ENCODE measurements at regions not wholly inside any gene's neighbourhood (a gene's known extent, or its start where the extent isn't known, plus 50 kb on each side); places are given as distances from the start of the nearest gene placed in this dataset.

DNA sequence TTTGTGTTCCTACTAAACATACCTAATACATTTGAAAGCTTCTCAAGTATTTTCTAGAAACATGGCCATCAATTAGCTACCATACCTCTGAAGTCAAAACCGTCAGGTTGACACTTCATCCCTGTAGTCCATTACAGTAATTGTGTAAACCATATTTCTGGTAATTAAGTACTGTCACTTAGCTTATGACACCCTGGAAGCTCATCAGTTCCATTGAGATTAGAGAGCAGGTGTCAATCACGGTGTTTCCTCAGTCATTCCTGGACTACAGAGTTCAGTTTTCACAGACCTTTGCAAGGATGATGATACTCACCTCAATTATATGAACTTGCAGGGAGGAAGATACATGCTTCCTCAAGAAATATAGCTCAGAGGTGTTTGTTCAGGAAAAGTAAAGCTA is 552.0 kb downstream of the SI start (continued):
- TF ChIP-seq, protein P1, sequence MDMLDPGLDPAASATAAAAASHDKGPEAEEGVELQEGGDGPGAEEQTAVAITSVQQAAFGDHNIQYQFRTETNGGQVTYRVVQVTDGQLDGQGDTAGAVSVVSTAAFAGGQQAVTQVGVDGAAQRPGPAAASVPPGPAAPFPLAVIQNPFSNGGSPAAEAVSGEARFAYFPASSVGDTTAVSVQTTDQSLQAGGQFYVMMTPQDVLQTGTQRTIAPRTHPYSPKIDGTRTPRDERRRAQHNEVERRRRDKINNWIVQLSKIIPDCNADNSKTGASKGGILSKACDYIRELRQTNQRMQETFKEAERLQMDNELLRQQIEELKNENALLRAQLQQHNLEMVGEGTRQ (IDR thresholded peaks at IDR 0.05; ENCODE audit: borderline replicate concordance, low read depth, low read length), result no peak

DNA sequence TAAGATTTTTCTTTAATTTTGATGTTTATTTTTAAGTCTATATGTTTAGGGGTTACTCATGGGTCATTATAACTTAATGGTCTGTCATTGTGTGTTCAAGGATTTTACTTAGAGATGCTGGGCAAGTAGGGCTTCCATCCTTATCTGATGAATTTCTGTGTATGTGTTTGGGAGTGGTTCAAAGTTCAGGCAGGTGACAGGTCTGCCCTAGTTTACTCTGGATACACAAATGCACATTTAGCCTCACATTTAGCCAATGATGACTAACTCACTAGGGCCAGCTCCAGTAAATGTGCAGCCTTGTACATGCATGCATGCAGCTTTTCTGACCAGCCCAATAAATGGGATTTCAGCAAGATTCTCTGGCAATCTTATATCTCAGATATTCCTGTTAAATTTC is 554.1 kb downstream of the SI start:
- H4K20me1 ChIP-seq (ENCODE audit: insufficient read depth), result no peaks in the 10 kb centered on the region
- no peak overlapping the region for H3K4me2 ChIP-seq
- no peak overlapping the region for H3K4me3 ChIP-seq (ENCODE audit: low read depth in 2 of 2, low read length in 1 of 2)
- no peaks in the 10 kb centered on the region for H3K79me2 ChIP-seq (ENCODE audit: insufficient read depth)
- ChIA-PET CTCF (no interaction called here), POLR2A (no interaction called here)
- no peaks in the 10 kb centered on the region for H3K27me3 ChIP-seq (ENCODE audit: insufficient read depth)
- no peak overlapping the region for H2AFZ ChIP-seq (ENCODE audit: low read depth)
- no peaks in the 10 kb centered on the region for H3K4me1 ChIP-seq (ENCODE audit: control insufficient read depth in 1 of 2, insufficient read depth in 2 of 2, low read depth in 1 of 2, low read length in 1 of 2)
- H3K27ac ChIP-seq (ENCODE audit: low read depth in 2 of 2, low read length in 1 of 2), result no peak overlapping the region
- H3K9me3 ChIP-seq, result no peaks in the 10 kb centered on the region
- H3K36me3 ChIP-seq (replicated peaks in 1 of 2; ENCODE audit: control insufficient read depth in 1 of 2, insufficient read depth in 2 of 2, low read length in 1 of 2), result no peaks in the 10 kb centered on the region
- H3K9ac ChIP-seq, result no peak overlapping the region
- DNase-seq, result no peak
- TF ChIP-seq, protein P2, sequence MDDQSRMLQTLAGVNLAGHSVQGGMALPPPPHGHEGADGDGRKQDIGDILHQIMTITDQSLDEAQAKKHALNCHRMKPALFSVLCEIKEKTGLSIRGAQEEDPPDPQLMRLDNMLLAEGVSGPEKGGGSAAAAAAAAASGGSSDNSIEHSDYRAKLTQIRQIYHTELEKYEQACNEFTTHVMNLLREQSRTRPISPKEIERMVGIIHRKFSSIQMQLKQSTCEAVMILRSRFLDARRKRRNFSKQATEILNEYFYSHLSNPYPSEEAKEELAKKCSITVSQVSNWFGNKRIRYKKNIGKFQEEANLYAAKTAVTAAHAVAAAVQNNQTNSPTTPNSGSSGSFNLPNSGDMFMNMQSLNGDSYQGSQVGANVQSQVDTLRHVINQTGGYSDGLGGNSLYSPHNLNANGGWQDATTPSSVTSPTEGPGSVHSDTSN (IDR thresholded peaks at IDR 0.05), result no peak
- TF ChIP-seq RAD21 (IDR thresholded peaks at IDR 0.05; ENCODE audit: low read length) (no peak), POLR2AphosphoS5 (IDR thresholded peaks at IDR 0.05; ENCODE audit: low read depth, low read length) (no peak), MEF2A (IDR thresholded peaks at IDR 0.05; ENCODE audit: borderline replicate concordance, low read depth) (no peak), NRF1 (IDR thresholded peaks at IDR 0.05; ENCODE audit: low read depth, low read length) (no peak), YY1 (IDR thresholded peaks at IDR 0.05; ENCODE audit: low read depth) (no peak)
- TF ChIP-seq, protein P1 (IDR thresholded peaks at IDR 0.05; ENCODE audit: borderline replicate concordance, low read depth, low read length), result no peak
- TF ChIP-seq, protein P3, sequence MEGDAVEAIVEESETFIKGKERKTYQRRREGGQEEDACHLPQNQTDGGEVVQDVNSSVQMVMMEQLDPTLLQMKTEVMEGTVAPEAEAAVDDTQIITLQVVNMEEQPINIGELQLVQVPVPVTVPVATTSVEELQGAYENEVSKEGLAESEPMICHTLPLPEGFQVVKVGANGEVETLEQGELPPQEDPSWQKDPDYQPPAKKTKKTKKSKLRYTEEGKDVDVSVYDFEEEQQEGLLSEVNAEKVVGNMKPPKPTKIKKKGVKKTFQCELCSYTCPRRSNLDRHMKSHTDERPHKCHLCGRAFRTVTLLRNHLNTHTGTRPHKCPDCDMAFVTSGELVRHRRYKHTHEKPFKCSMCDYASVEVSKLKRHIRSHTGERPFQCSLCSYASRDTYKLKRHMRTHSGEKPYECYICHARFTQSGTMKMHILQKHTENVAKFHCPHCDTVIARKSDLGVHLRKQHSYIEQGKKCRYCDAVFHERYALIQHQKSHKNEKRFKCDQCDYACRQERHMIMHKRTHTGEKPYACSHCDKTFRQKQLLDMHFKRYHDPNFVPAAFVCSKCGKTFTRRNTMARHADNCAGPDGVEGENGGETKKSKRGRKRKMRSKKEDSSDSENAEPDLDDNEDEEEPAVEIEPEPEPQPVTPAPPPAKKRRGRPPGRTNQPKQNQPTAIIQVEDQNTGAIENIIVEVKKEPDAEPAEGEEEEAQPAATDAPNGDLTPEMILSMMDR (IDR thresholded peaks at IDR 0.05), result no peak
- no peaks in the 10 kb centered on the region for H3F3A ChIP-seq (replicated peaks; ENCODE audit: insufficient read depth)
- no peaks in the 10 kb centered on the region for H3K9me2 ChIP-seq

DNA sequence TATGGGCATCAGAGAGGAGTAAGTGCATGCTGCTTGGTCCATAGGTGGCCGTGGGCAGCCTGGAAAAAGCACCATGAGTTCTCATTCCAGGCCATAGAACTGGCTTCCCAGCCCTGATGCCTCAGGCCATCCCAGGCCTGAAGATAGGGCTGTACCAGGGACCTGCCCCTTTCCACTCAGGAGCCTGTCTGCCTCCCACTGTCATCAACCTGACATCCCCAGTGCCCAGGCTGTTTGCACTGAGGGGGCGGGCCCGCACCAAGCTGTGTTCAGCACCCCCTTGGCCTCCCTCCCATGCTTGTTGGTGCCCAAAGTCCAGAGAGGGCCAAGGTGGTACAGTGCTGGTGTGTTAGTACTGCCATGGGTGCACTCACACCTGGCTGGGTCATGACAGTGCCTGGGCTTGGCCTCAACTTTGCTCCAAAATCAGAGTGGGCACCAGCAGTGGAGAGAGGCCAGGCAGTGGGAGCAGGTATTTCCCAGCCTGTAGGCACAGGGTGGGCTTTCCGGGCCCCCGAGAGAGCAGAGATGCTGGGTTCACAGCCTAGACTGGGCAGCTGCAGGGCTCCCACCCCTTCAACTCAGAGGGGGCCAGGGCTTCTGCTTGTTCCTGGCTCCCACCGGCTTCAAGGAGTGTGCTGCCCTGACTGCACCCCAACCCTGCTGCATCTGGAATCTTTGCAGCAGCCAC is 556.1 kb downstream of the SI start:
- no peak overlapping the region for H3K9ac ChIP-seq
- ChIA-PET POLR2A (no interaction called here), CTCF (no interaction called here)
- 0% methylated on average over 2 of the region's 6 CpGs for WGBS (ENCODE audit: low lambda C conversion rate)
- H3F3A ChIP-seq (replicated peaks; ENCODE audit: insufficient read depth), result no peaks in the 10 kb centered on the region
- no peaks in the 10 kb centered on the region for H3K79me2 ChIP-seq (ENCODE audit: insufficient read depth)
- H3K9me2 ChIP-seq, result no peaks in the 10 kb centered on the region
- H3K27me3 ChIP-seq (ENCODE audit: insufficient read depth), result no peaks in the 10 kb centered on the region
- H3K27ac ChIP-seq (ENCODE audit: low read depth in 2 of 2, low read length in 1 of 2), result no peak overlapping the region
- no peaks in the 10 kb centered on the region for H3K9me3 ChIP-seq
- H3K4me3 ChIP-seq (ENCODE audit: low read depth in 2 of 2, low read length in 1 of 2), result no peak overlapping the region
- no peak for DNase-seq
- H3K4me2 ChIP-seq, result no peak overlapping the region
- no peaks in the 10 kb centered on the region for H3K36me3 ChIP-seq (replicated peaks in 1 of 2; ENCODE audit: control insufficient read depth in 1 of 2, insufficient read depth in 2 of 2, low read length in 1 of 2)
- H4K20me1 ChIP-seq (ENCODE audit: insufficient read depth), result no peaks in the 10 kb centered on the region
- no peak overlapping the region for H2AFZ ChIP-seq (ENCODE audit: low read depth)
- no peaks in the 10 kb centered on the region for H3K4me1 ChIP-seq (ENCODE audit: control insufficient read depth in 1 of 2, insufficient read depth in 2 of 2, low read depth in 1 of 2, low read length in 1 of 2)
- TF ChIP-seq, protein P4, sequence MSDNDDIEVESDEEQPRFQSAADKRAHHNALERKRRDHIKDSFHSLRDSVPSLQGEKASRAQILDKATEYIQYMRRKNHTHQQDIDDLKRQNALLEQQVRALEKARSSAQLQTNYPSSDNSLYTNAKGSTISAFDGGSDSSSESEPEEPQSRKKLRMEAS (IDR thresholded peaks at IDR 0.05; ENCODE audit: low read depth), result no peak
- TF ChIP-seq, protein P5, sequence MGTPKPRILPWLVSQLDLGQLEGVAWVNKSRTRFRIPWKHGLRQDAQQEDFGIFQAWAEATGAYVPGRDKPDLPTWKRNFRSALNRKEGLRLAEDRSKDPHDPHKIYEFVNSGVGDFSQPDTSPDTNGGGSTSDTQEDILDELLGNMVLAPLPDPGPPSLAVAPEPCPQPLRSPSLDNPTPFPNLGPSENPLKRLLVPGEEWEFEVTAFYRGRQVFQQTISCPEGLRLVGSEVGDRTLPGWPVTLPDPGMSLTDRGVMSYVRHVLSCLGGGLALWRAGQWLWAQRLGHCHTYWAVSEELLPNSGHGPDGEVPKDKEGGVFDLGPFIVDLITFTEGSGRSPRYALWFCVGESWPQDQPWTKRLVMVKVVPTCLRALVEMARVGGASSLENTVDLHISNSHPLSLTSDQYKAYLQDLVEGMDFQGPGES (IDR thresholded peaks at IDR 0.05; ENCODE audit: low read depth, low read length), result no peak
- TF ChIP-seq SIN3A (IDR thresholded peaks at IDR 0.05; ENCODE audit: borderline replicate concordance, low read depth, low read length) (no peak), RXRA (IDR thresholded peaks at IDR 0.05; ENCODE audit: borderline replicate concordance, low read depth) (no peak), TAF1 (IDR thresholded peaks at IDR 0.05; ENCODE audit: borderline replicate concordance, low read depth, low read length) (no peak), JUND (IDR thresholded peaks at IDR 0.05) (no peak), POLR2AphosphoS5 (IDR thresholded peaks at IDR 0.05; ENCODE audit: low read depth, low read length) (no peak)
- TF ChIP-seq, protein P6, sequence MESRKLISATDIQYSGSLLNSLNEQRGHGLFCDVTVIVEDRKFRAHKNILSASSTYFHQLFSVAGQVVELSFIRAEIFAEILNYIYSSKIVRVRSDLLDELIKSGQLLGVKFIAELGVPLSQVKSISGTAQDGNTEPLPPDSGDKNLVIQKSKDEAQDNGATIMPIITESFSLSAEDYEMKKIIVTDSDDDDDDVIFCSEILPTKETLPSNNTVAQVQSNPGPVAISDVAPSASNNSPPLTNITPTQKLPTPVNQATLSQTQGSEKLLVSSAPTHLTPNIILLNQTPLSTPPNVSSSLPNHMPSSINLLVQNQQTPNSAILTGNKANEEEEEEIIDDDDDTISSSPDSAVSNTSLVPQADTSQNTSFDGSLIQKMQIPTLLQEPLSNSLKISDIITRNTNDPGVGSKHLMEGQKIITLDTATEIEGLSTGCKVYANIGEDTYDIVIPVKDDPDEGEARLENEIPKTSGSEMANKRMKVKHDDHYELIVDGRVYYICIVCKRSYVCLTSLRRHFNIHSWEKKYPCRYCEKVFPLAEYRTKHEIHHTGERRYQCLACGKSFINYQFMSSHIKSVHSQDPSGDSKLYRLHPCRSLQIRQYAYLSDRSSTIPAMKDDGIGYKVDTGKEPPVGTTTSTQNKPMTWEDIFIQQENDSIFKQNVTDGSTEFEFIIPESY (IDR thresholded peaks at IDR 0.05; ENCODE audit: borderline replicate concordance, low read depth), result no peak

All from SK-N-SH (cell line).